K562 (cell line): ENCODE measurements at regions not wholly inside any gene's neighbourhood (a gene's known extent, or its start where the extent isn't known, plus 50 kb on each side); places are given as distances from the start of the nearest gene placed in this dataset.

Experiments used
- MEF2D ChIP-seq: conservative IDR thresholded peaks from 2 replicates; pipeline ENCODE4 v1.6.1; 2016; ENCODE audit warnings: low read depth, missing genetic modification characterization, missing compliant biosample characterization
- TEAD1 ChIP-seq, 2 experiments: fragments of 450-650 bp in 1 of 2; sonication (generic) in 1 of 2; formaldehyde crosslinking; IDR thresholded peaks; 2 replicates each; pipeline versions ENCODE4 v1.4.0 to v1.8.0; 2020 to 2022; ENCODE audit warnings: mild to moderate bottlenecking in 2 of 2, missing genetic modification reagents in 1 of 2
- ZNF79 ChIP-seq: fragments of 250-450 bp; sonication (Bioruptor Pico); IDR thresholded peaks from 2 replicates; pipeline ENCODE4 v1.4.0; 2020; ENCODE audit warnings: low read depth, mild to moderate bottlenecking, moderate library complexity
- TF ChIP-seq, protein P1 (sequence below): fragments of 250-450 bp; sonication (Bioruptor Pico); IDR thresholded peaks from 2 replicates; pipeline ENCODE4 v1.5.0; 2022; ENCODE audit warnings: mild to moderate bottlenecking
- TF ChIP-seq, protein P2 (sequence below), 2 experiments: fragments of 450-650 bp; IDR thresholded peaks; 2 replicates each; pipeline ENCODE4 v1.6.1; 2016; ENCODE audit warnings: mild to moderate bottlenecking in 2 of 2, borderline replicate concordance in 1 of 2, low read depth in 1 of 2, moderate library complexity in 1 of 2
- TF ChIP-seq, protein P3 (sequence below): IDR thresholded peaks from 2 replicates; pipeline ENCODE4 v1.6.1; 2016; ENCODE audit warnings: missing genetic modification characterization, missing compliant biosample characterization
- TF ChIP-seq, protein P4 (sequence below): fragments of 450-650 bp; conservative IDR thresholded peaks from 2 replicates; pipeline ENCODE4 v1.6.1; 2016; ENCODE audit warnings: missing genetic modification characterization, low read depth, mild to moderate bottlenecking, missing compliant biosample characterization, moderate library complexity
- TF ChIP-seq, protein P5 (sequence below): fragments of 250-450 bp; sonication (Bioruptor Pico); IDR thresholded peaks from 2 replicates; pipeline ENCODE4 v1.9.0; 2021; ENCODE audit warnings: mild to moderate bottlenecking
- TF ChIP-seq, protein P6 (sequence below): fragments of 250-450 bp; sonication (Bioruptor Pico); IDR thresholded peaks from 2 replicates; pipeline ENCODE4 v1.4.0; 2020; ENCODE audit warnings: mild to moderate bottlenecking, moderate library complexity

DNA sequence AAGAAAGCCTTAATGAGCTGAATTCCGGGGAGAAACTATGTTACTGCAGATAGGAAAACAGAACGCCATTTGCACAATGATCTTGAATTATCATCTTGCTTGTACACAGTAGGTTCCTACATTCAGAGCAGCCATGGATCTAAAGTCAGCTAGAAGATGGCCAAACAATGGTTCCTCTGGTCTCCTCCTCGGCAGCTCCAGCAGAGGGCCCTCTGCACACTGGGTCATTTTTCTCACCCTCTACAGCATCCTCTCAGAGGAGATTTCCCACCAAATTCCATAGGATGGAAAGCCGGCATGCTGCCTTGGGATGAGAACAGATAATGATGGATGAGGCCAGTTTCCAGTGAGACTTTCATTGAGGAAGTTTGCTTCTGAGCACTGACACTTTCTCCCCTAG is 308.5 kb upstream of the NFE2L3 start (continued):
- TF ChIP-seq, protein P1, sequence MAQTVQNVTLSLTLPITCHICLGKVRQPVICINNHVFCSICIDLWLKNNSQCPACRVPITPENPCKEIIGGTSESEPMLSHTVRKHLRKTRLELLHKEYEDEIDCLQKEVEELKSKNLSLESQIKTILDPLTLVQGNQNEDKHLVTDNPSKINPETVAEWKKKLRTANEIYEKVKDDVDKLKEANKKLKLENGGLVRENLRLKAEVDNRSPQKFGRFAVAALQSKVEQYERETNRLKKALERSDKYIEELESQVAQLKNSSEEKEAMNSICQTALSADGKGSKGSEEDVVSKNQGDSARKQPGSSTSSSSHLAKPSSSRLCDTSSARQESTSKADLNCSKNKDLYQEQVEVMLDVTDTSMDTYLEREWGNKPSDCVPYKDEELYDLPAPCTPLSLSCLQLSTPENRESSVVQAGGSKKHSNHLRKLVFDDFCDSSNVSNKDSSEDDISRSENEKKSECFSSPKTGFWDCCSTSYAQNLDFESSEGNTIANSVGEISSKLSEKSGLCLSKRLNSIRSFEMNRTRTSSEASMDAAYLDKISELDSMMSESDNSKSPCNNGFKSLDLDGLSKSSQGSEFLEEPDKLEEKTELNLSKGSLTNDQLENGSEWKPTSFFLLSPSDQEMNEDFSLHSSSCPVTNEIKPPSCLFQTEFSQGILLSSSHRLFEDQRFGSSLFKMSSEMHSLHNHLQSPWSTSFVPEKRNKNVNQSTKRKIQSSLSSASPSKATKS (CRISPR knock-in tag), result 0 out of 2 replicates have a peak, but pooled peaks have one; percentile 9
- TF ChIP-seq, protein P2, sequence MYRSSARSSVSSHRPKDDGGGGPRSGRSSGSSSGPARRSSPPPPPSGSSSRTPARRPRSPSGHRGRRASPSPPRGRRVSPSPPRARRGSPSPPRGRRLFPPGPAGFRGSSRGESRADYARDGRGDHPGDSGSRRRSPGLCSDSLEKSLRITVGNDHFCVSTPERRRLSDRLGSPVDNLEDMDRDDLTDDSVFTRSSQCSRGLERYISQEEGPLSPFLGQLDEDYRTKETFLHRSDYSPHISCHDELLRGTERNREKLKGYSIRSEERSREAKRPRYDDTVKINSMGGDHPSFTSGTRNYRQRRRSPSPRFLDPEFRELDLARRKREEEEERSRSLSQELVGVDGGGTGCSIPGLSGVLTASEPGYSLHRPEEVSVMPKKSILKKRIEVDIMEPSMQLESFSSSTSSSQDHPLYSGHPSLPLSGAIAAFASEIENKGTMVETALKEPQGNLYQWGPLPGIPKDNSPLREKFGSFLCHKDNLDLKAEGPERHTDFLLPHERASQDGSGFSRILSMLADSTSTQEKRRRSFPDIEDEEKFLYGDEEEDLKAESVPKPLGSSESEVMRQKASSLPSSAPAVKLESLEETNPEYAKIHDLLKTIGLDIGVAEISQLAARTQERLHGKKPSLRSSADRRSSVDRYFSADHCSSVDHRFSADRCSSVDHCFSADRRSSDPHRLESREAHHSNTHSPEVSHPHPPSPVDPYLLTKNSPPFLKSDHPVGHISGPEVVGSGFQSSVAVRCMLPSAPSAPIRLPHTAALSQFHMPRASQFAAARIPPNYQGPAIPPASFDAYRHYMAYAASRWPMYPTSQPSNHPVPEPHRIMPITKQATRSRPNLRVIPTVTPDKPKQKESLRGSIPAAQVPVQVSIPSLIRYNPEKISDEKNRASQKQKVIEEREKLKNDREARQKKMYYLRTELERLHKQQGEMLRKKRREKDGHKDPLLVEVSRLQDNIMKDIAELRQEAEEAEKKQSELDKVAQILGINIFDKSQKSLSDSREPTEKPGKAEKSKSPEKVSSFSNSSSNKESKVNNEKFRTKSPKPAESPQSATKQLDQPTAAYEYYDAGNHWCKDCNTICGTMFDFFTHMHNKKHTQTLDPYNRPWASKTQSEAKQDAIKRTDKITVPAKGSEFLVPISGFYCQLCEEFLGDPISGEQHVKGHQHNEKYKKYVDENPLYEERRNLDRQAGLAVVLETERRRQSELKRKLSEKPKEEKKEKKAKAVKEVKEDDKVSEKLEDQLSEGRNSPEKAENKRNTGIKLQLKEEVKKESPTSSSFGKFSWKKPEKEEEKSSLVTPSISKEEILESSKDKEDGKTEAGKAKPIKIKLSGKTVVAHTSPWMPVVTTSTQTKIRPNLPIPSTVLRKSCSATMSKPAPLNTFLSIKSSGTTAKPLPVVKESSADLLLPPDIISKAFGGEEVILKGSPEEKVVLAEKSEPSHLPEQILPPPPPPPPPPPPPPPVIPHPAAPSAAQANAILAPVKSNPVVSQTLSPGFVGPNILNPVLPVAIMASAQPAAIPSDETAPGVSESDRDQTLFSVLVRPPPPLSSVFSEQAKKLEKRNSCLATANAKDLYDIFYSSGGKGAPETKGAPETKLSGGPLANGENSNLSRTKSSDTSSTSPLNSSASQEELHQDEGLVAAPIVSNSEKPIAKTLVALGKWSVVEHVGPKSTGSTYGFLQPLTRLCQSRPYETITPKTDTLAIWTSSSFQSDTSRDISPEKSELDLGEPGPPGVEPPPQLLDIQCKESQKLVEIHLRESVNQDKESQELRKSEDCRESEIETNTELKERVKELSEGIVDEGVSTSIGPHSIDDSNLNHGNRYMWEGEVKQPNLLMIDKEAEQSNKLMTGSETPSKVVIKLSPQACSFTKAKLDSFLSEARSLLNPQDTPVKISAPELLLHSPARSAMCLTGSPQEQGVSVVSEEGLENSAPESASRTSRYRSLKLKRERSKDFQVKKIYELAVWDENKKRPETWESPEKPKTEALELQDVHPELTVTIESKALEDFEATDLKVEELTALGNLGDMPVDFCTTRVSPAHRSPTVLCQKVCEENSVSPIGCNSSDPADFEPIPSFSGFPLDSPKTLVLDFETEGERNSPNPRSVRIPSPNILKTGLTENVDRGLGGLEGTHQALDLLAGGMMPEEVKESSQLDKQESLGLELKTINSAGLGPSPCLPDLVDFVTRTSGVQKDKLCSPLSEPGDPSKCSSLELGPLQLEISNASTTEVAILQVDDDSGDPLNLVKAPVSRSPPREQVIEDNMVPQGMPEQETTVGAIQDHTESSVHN (IDR thresholded peaks at IDR 0.05; ENCODE audit: borderline replicate concordance in 1 of 2, low read depth in 1 of 2), result no peak
- TF ChIP-seq, protein P3, sequence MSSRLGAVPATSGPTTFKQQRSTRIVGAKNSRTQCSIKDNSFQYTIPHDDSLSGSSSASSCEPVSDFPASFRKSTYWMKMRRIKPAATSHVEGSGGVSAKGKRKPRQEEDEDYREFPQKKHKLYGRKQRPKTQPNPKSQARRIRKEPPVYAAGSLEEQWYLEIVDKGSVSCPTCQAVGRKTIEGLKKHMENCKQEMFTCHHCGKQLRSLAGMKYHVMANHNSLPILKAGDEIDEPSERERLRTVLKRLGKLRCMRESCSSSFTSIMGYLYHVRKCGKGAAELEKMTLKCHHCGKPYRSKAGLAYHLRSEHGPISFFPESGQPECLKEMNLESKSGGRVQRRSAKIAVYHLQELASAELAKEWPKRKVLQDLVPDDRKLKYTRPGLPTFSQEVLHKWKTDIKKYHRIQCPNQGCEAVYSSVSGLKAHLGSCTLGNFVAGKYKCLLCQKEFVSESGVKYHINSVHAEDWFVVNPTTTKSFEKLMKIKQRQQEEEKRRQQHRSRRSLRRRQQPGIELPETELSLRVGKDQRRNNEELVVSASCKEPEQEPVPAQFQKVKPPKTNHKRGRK (tag), result no peak
- TF ChIP-seq ZNF79 (CRISPR knock-in tag) (peak; percentile 76), TEAD1 (CRISPR knock-in tag; IDR thresholded peaks at IDR 0.05) (peak in 1 of 2 experiments; percentile 55; a peak in 1 of 4 replicates), MEF2D (tag) (0 out of 2 replicates have a peak, but pooled peaks have one; percentile 57)
- TF ChIP-seq, protein P4, sequence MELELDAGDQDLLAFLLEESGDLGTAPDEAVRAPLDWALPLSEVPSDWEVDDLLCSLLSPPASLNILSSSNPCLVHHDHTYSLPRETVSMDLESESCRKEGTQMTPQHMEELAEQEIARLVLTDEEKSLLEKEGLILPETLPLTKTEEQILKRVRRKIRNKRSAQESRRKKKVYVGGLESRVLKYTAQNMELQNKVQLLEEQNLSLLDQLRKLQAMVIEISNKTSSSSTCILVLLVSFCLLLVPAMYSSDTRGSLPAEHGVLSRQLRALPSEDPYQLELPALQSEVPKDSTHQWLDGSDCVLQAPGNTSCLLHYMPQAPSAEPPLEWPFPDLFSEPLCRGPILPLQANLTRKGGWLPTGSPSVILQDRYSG, result peak; percentile 71
- TF ChIP-seq, protein P5, sequence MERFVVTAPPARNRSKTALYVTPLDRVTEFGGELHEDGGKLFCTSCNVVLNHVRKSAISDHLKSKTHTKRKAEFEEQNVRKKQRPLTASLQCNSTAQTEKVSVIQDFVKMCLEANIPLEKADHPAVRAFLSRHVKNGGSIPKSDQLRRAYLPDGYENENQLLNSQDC (CRISPR knock-in tag), result no peak
- TF ChIP-seq, protein P6, sequence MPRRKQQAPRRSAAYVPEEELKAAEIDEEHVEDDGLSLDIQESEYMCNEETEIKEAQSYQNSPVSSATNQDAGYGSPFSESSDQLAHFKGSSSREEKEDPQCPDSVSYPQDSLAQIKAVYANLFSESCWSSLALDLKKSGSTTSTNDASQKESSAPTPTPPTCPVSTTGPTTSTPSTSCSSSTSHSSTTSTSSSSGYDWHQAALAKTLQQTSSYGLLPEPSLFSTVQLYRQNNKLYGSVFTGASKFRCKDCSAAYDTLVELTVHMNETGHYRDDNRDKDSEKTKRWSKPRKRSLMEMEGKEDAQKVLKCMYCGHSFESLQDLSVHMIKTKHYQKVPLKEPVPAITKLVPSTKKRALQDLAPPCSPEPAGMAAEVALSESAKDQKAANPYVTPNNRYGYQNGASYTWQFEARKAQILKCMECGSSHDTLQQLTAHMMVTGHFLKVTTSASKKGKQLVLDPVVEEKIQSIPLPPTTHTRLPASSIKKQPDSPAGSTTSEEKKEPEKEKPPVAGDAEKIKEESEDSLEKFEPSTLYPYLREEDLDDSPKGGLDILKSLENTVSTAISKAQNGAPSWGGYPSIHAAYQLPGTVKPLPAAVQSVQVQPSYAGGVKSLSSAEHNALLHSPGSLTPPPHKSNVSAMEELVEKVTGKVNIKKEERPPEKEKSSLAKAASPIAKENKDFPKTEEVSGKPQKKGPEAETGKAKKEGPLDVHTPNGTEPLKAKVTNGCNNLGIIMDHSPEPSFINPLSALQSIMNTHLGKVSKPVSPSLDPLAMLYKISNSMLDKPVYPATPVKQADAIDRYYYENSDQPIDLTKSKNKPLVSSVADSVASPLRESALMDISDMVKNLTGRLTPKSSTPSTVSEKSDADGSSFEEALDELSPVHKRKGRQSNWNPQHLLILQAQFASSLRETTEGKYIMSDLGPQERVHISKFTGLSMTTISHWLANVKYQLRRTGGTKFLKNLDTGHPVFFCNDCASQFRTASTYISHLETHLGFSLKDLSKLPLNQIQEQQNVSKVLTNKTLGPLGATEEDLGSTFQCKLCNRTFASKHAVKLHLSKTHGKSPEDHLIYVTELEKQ (CRISPR knock-in tag), result peak; percentile 56; the same call in 1 of the 2 replicates
